Retinal pigment epithelial cell (primary cell): ENCODE measurements at regions not wholly inside any gene's neighbourhood (a gene's known extent, or its start where the extent isn't known, plus 50 kb on each side); places are given as distances from the start of the nearest gene placed in this dataset.

Experiments
- DNase-seq: peaks from one replicate; pipeline ENCODE4 v3.0.0-alpha.2; 2010; ENCODE audit warnings: low read depth
- H3K4me3 ChIP-seq: 2 replicates; pipeline ENCODE4 v1.5.1; 2011; ENCODE audit warnings: mild to moderate bottlenecking, low read length, control low read depth, moderate library complexity
- TF ChIP-seq, protein P1 (sequence below): conservative IDR thresholded peaks from 2 replicates; pipeline ENCODE4 v1.5.1; 2011; ENCODE audit warnings: low read depth, low read length, control low read depth, inconsistent platforms

DNA sequence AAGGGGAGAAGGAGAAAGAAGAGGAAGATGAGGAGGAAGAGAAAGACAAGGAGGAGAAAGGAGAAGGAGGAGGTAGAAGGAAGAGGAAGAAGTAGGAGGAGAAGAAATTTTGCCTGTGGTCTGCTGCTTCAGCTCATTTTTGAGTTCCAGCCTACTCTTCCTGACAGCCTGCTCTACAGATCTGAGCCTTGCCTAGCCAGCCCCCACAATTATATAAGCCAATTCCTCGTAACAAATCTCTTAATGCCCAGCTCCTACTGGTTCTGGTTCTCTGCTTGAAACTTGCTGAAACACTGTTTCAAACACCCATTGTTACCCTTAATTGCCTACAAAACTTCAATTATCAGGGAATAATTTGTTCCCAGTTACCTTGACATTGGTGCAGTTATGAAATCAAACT lies 1014.2 kb upstream of the CELF4 start:
- no peak overlapping the region for H3K4me3 ChIP-seq
- no peak for DNase-seq
- TF ChIP-seq, protein P1, sequence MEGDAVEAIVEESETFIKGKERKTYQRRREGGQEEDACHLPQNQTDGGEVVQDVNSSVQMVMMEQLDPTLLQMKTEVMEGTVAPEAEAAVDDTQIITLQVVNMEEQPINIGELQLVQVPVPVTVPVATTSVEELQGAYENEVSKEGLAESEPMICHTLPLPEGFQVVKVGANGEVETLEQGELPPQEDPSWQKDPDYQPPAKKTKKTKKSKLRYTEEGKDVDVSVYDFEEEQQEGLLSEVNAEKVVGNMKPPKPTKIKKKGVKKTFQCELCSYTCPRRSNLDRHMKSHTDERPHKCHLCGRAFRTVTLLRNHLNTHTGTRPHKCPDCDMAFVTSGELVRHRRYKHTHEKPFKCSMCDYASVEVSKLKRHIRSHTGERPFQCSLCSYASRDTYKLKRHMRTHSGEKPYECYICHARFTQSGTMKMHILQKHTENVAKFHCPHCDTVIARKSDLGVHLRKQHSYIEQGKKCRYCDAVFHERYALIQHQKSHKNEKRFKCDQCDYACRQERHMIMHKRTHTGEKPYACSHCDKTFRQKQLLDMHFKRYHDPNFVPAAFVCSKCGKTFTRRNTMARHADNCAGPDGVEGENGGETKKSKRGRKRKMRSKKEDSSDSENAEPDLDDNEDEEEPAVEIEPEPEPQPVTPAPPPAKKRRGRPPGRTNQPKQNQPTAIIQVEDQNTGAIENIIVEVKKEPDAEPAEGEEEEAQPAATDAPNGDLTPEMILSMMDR = no peak

DNA sequence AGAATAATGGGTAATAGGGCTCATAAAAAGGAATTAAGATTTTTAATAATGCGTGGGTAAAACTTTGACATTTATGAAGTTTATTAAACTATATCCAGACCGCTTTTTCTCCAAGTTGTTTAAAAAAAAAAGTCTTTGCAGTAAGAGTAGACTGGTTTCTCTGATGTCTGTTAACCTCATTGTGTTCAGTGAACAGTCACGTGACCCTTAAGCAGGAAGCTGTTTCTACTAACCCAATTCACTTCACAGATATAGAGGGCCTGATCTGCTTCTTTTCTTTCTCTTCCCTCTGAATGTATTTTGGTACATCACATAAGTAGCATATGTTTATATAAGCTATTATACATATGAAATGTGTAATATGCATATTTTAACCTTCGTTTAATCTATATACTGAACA lies 1011.3 kb upstream of the CELF4 start:
- no peak for DNase-seq
- TF ChIP-seq, protein P1 = no peak
- no peak overlapping the region for H3K4me3 ChIP-seq

DNA sequence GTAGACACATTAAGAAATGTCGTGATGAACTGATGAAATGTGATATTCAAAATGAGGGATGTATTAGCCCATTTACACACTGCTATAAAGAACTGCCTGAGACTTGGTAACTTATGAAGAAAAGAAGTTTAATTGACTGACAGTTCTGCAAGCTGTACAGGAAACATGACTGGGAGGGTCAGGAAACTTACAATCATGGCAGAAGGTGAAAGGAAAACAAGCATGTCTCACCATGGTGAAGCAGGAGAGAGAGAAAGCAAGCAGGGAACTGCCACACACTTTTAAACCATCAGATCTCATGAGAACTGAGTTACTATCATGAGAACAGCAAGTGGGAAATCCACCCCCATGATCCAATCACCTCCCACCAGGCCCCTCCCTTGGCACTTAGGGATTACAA lies 1010.8 kb upstream of the CELF4 start:
- TF ChIP-seq, protein P1 = no peak
- DNase-seq = no peak
- H3K4me3 ChIP-seq = no peak overlapping the region

DNA sequence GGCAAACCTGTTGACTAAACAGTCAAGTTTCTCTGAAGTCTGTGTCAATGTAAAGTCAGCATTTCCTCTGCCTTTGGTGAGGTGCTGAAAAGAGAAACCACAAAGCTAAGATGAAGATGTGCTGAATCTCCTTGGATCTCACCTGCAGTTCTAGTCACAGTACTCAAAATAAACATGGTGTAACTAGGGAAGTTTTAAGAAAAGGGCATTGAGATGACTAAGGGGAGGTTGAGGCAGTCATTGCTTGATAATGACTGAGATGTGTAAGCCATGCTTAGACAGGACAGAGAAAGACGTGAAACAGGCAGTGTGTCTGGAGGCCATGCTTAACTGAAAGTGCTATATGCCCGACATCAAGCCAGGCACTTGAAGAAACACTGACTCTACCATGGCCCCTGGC lies 1010.0 kb upstream of the CELF4 start:
- H3K4me3 ChIP-seq = no peak overlapping the region
- no peak for DNase-seq
- TF ChIP-seq, protein P1 = no peak

DNA sequence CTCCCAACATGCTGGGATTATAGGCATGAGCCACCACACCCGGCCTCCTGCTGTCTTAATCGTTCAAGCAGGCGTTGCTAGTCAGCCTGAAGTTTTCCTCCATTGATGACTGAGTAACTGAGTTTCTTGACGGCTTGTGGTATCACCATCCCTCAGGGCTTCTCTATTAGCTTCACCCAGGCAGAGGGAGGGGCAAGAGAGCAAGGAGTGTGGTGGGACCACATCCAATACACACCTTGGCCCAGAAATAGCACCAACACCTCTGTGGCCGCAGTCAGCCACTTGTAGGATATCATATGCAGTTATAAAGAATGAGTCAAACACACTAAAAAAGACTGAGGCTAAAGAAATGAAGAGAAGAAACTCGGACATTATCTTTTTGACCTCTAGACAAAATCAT lies 1009.4 kb upstream of the CELF4 start:
- TF ChIP-seq, protein P1 = no peak
- H3K4me3 ChIP-seq = no peak overlapping the region
- no peak for DNase-seq

DNA sequence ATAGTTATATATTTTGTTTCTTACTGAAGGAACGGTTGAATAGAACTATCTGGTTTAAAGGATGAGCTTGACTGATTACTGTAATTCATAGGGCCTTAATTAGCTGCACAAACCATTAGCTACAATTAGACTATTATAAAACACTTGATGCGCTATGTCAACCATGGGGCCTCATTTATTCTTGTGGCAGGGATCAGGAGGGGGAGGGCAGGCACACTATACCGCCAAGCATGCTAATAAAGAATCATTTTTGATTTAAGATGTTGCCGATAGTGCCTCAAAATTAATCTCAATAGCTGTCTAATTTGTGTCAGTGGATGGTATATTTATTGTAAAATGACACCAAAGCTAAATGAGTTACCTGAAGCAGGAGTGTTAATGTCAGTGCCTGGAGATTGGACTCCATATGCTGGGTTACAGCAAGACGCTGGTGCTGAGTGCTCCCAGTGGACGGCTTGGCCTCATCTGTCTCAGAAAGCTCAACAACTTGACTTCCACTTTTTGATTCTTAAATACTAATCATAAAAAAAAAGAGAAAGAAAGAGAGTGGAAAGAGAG lies 1007.0 kb upstream of the CELF4 start:
- DNase-seq = no peak
- no peak overlapping the region for H3K4me3 ChIP-seq
- TF ChIP-seq, protein P1 = no peak

DNA sequence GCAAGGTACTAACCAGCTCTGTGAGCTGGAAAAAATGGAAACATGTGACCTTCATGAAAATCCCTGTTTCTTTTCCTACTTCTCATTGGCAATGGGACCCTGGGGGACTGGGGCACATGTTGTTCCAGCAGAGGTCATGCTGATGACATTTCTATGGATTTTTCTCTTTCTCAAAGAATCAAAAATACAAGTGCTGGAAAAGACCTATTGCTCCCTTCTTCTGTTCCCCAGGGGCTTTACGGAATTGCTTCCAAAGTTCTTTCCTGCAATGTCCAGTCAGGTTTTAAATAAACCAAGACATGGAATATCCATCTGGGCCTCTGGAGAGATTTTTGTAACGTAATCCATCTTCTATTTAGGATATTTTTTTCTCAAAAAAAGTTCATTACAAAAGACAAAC lies 1006.1 kb upstream of the CELF4 start:
- no peak for DNase-seq
- TF ChIP-seq, protein P1 = no peak
- H3K4me3 ChIP-seq = no peak overlapping the region
